NCI-H2081 (cell line): ENCODE measurements at regions not wholly inside any gene's neighbourhood (a gene's known extent, or its start where the extent isn't known, plus 50 kb on each side); places are given as distances from the start of the nearest gene placed in this dataset.
A peak's percentile ranks its signal among the peaks of the same experiment; 100 is the strongest.

Source experiments
- DNase-seq, 2 experiments: peaks; one replicate each; lab custom pipeline; 2025; lab: John Stamatoyannopoulos, UW

- DNase-seq, result no peak
Measured at GRCh38 chr18:38993342-38993741, 1427.7 kb upstream of the CELF4 start.

GRCh38 chr18:38984968-38985367, 1419.4 kb upstream of the CELF4 start:
- no peak for DNase-seq

GRCh38 chr18:38982072-38982471, 1416.5 kb upstream of the CELF4 start:
- DNase-seq, result no peak

GRCh38 chr18:38981389-38981788, 1415.8 kb upstream of the CELF4 start:
- DNase-seq, result no peak

- DNase-seq, result no peak
Measured at GRCh38 chr18:38980420-38980819, 1414.8 kb upstream of the CELF4 start.

- DNase-seq, result no peak
Measured at GRCh38 chr18:38972571-38972970, 1407.0 kb upstream of the CELF4 start.

- no peak for DNase-seq
Measured at GRCh38 chr18:38971881-38972280, 1406.3 kb upstream of the CELF4 start.

- no peak for DNase-seq
Measured at GRCh38 chr18:38966841-38967240, 1401.2 kb upstream of the CELF4 start.

- DNase-seq, result no peak
Measured at GRCh38 chr18:38963943-38964660, 1398.5 kb upstream of the CELF4 start.

GRCh38 chr18:38961880-38962279, 1396.3 kb upstream of the CELF4 start:
- no peak for DNase-seq

GRCh38 chr18:38957736-38958135, 1392.1 kb upstream of the CELF4 start:
- no peak for DNase-seq

GRCh38 chr18:38956068-38956467, 1390.5 kb upstream of the CELF4 start:
- DNase-seq, result no peak

GRCh38 chr18:38951633-38952032, 1386.0 kb upstream of the CELF4 start:
- no peak for DNase-seq

GRCh38 chr18:38948436-38948835, 1382.8 kb upstream of the CELF4 start:
- DNase-seq, result no peak

- DNase-seq, result no peak
Measured at GRCh38 chr18:38944446-38945024, 1378.9 kb upstream of the CELF4 start.

GRCh38 chr18:38941711-38942561, 1376.3 kb upstream of the CELF4 start:
- peak in 1 of 2 experiments; percentile 20 for DNase-seq

- DNase-seq, result peak; percentile 8 to 46
Measured at GRCh38 chr18:38940863-38941531, 1375.4 kb upstream of the CELF4 start.

GRCh38 chr18:38940475-38940862, 1374.9 kb upstream of the CELF4 start:
- DNase-seq, result no peak

GRCh38 chr18:38933910-38934510, 1368.4 kb upstream of the CELF4 start:
- DNase-seq, result no peak

- DNase-seq, result no peak
Measured at GRCh38 chr18:38933322-38933721, 1367.7 kb upstream of the CELF4 start.

GRCh38 chr18:38932752-38933151, 1367.2 kb upstream of the CELF4 start:
- no peak for DNase-seq

GRCh38 chr18:38931754-38932050, 1366.1 kb upstream of the CELF4 start:
- no peak for DNase-seq
